ENCODE measurements at regions not wholly inside any gene's neighbourhood (a gene's known extent, or its start where the extent isn't known, plus 50 kb on each side); places are given as distances from the start of the nearest gene placed in this dataset.

DNA sequence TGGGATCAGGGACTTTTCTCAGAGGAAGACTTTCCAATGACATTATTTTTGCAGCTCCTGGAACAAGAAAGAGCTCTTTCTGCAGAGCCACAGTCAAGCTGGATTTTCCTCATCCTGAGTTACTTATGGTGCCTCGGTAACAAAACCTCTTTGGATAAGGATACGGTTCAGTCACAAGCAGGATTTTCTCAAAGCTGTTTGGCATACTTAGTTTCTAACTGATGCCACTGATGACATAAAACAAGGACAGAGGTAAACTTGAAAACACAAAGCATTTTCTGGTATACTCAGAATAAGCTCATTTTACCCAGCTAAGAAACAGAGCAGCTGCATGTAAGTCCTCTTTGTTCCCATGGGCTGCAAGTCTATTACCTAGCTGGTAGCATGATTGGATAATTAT is 340.9 kb upstream of the MEOX2 start:
- Histone ChIP-seq H3K4me1 (ENCODE audit: control insufficient read depth, insufficient read depth, low read length) (peaks cover 22% of the 10 kb centered on the region), H3K18ac (ENCODE audit: low read depth, low read length) (peak overlapping the region; percentile 100), H3K36me3 (ENCODE audit: control insufficient read depth, insufficient read depth, low read length) (no peaks in the 10 kb centered on the region), H2AK5ac (ENCODE audit: low read depth, low read length) (peak overlapping the region; percentile 5), H3K4me3 (ENCODE audit: insufficient read depth, low read depth, low read length) (no peak overlapping the region), H3K27me3 (ENCODE audit: control insufficient read depth, insufficient read depth, low read length) (no peaks in the 10 kb centered on the region), H4K8ac (ENCODE audit: low read depth in 2 of 2, low read length in 2 of 2) (peak overlapping the region; percentile 62 to 69), H3K23ac (ENCODE audit: low read depth, low read length) (peak overlapping the region; percentile 92; the same call in 1 of the 2 replicates), H4K91ac (ENCODE audit: insufficient read depth, low read depth, low read length) (peak overlapping the region; percentile 83), H3K4ac (ENCODE audit: low read depth, low read length) (peak overlapping the region; percentile 82), H3K14ac (replicated peaks; ENCODE audit: low read depth, low read length) (peak overlapping the region; percentile 79), H3K9ac (ENCODE audit: low read depth, low read length) (no peak overlapping the region), H2AFZ (replicated peaks; ENCODE audit: low read length, poor library complexity) (no peak overlapping the region), H3K9me3 (ENCODE audit: control insufficient read depth, insufficient read depth, low read length) (no peaks in the 10 kb centered on the region), H3K27ac (ENCODE audit: insufficient read depth, low read length) (peak overlapping the region; percentile 39; the same call in 1 of the 2 replicates), H2AK9ac (replicated peaks; ENCODE audit: low read depth, low read length, poor library complexity) (no peak overlapping the region), H4K20me1 (ENCODE audit: insufficient read depth, low read length) (no peaks in the 10 kb centered on the region), H2BK15ac (ENCODE audit: low read depth, low read length) (peak overlapping the region; percentile 71; the same call in 2 of the 3 replicates), H3K9me1 (ENCODE audit: insufficient read depth, low read length) (peaks cover 6% of the 10 kb centered on the region), H3K4me2 (ENCODE audit: low read depth, low read length) (peak overlapping the region; percentile 96; the same call in 1 of the 2 replicates), H2BK5ac (ENCODE audit: low read depth, low read length, poor library complexity, severe bottlenecking) (peak overlapping the region; percentile 96), H2BK120ac (ENCODE audit: low read depth, low read length) (peak overlapping the region; percentile 97), H3K79me1 (ENCODE audit: low read depth in 1 of 2, low read length in 2 of 2) (no peaks in the 10 kb centered on the region), H4K5ac (ENCODE audit: low read depth, low read length) (peak overlapping the region; percentile 99), H3K56ac (ENCODE audit: extremely low read depth, insufficient read depth, low read length) (peak overlapping the region; percentile 92), H2BK20ac (ENCODE audit: low read depth, low read length) (peak overlapping the region; percentile 99)
- dilution Hi-C loops (cut with HindIII; ENCODE audit: low sequenced_read_pairs, unreplicated experiment) (no loop called here), intact Hi-C loops (cut with micrococcal nuclease) (loop anchor here (5.0 kb wide), 1 partner anchor 90 kb away; no protein-coding TSS in a partner anchor), in situ Hi-C loops (cut with MboI; ENCODE audit: low sequenced_read_pairs) (no loop called here)
- WGBS, 2 experiments (ENCODE audit: extremely low coverage in 2 of 2, insufficient read length in 1 of 2): 20% methylated on average over 1 of the region's 2 CpGs; no CpG with 5 or more reads in 1 of the 2 experiments
- TF ChIP-seq, protein P1, sequence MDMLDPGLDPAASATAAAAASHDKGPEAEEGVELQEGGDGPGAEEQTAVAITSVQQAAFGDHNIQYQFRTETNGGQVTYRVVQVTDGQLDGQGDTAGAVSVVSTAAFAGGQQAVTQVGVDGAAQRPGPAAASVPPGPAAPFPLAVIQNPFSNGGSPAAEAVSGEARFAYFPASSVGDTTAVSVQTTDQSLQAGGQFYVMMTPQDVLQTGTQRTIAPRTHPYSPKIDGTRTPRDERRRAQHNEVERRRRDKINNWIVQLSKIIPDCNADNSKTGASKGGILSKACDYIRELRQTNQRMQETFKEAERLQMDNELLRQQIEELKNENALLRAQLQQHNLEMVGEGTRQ (IDR thresholded peaks at IDR 0.05; ENCODE audit: low read depth, low read length): no peak
- TF ChIP-seq SMC3 (IDR thresholded peaks at IDR 0.05; ENCODE audit: low read depth, low read length): no peak
- TF ChIP-seq NFE2L2 (IDR thresholded peaks at IDR 0.05; ENCODE audit: low read depth, low read length): no peak
- TF ChIP-seq, protein P2, sequence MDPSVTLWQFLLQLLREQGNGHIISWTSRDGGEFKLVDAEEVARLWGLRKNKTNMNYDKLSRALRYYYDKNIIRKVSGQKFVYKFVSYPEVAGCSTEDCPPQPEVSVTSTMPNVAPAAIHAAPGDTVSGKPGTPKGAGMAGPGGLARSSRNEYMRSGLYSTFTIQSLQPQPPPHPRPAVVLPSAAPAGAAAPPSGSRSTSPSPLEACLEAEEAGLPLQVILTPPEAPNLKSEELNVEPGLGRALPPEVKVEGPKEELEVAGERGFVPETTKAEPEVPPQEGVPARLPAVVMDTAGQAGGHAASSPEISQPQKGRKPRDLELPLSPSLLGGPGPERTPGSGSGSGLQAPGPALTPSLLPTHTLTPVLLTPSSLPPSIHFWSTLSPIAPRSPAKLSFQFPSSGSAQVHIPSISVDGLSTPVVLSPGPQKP (IDR thresholded peaks at IDR 0.05; ENCODE audit: borderline replicate concordance, low read depth, low read length): no peak
- no peak for TF ChIP-seq MAFK (IDR thresholded peaks at IDR 0.05; ENCODE audit: low read depth, low read length)
- TF ChIP-seq, protein P3, sequence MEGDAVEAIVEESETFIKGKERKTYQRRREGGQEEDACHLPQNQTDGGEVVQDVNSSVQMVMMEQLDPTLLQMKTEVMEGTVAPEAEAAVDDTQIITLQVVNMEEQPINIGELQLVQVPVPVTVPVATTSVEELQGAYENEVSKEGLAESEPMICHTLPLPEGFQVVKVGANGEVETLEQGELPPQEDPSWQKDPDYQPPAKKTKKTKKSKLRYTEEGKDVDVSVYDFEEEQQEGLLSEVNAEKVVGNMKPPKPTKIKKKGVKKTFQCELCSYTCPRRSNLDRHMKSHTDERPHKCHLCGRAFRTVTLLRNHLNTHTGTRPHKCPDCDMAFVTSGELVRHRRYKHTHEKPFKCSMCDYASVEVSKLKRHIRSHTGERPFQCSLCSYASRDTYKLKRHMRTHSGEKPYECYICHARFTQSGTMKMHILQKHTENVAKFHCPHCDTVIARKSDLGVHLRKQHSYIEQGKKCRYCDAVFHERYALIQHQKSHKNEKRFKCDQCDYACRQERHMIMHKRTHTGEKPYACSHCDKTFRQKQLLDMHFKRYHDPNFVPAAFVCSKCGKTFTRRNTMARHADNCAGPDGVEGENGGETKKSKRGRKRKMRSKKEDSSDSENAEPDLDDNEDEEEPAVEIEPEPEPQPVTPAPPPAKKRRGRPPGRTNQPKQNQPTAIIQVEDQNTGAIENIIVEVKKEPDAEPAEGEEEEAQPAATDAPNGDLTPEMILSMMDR (conservative IDR thresholded peaks at IDR 0.05; ENCODE audit: low read depth, low read length): no peak
- no peak for TF ChIP-seq MXI1 (IDR thresholded peaks at IDR 0.05; ENCODE audit: borderline replicate concordance, low read depth, low read length)
- TF ChIP-seq MAZ (IDR thresholded peaks at IDR 0.05; ENCODE audit: borderline replicate concordance, low read depth, low read length): no peak
- TF ChIP-seq CEBPB (IDR thresholded peaks at IDR 0.05; ENCODE audit: low read depth, low read length): no peak
- no peak for TF ChIP-seq RCOR1 (IDR thresholded peaks at IDR 0.05; ENCODE audit: insufficient replicate concordance, low read length)
- TF ChIP-seq RAD21 (IDR thresholded peaks at IDR 0.05; ENCODE audit: low read length): no peak
- TF ChIP-seq BHLHE40 (IDR thresholded peaks at IDR 0.05; ENCODE audit: low read depth, low read length): no peak
- ChIA-PET POLR2A (ENCODE audit: unreplicated experiment) (no interaction called here), CTCF (no interaction called here)
- no TSS peak for BruUV-seq (replicated peaks)
- DNase-seq: peak; percentile 7
- ATAC-seq (ENCODE audit: low read depth): no peak
